GM12891 (cell line): ENCODE measurements at regions not wholly inside any gene's neighbourhood (a gene's known extent, or its start where the extent isn't known, plus 50 kb on each side); places are given as distances from the start of the nearest gene placed in this dataset.

Source experiments
- POLR2A ChIP-seq: IDR thresholded peaks from 2 replicates; pipeline ENCODE4 v1.6.1; 2011; ENCODE audit warnings: low read depth, low read length, control low read depth
- POU2F2 ChIP-seq: IDR thresholded peaks from 2 replicates; pipeline ENCODE4 v1.6.1; 2011; ENCODE audit warnings: low read depth, mild to moderate bottlenecking, control low read depth, low read length, moderate library complexity
- TAF1 ChIP-seq: IDR thresholded peaks from 2 replicates; pipeline ENCODE4 v1.6.1; 2011; ENCODE audit warnings: low read depth, low read length, control low read depth

GRCh38 chr10:57430376-57430775 is 837.3 kb downstream of the IPMK start:
- TF ChIP-seq POLR2A (no peak), TAF1 (no peak), POU2F2 (no peak)
